Neural cell (in vitro differentiated cells): ENCODE measurements at regions not wholly inside any gene's neighbourhood (a gene's known extent, or its start where the extent isn't known, plus 50 kb on each side); places are given as distances from the start of the nearest gene placed in this dataset.
A peak's percentile ranks its signal among the peaks of the same experiment; 100 is the strongest.

Source experiments
- H2AFZ ChIP-seq: fragments of 200-600, 300-800 bp; sonication (generic), shearing (Covaris generic); 2 replicates; pipeline ENCODE4 v1.6.0; 2014; ENCODE audit warnings: low read depth, mild to moderate bottlenecking, antibody characterized with exemption, low read length, moderate library complexity
- H3F3A ChIP-seq: fragments of 200-600 bp; shearing (Covaris generic); 2 replicates; pipeline ENCODE4 v1.6.1; 2016; ENCODE audit warnings: mild to moderate bottlenecking, moderate library complexity, mixed read lengths, antibody characterized with exemption, low read length; ENCODE audit not compliant: insufficient read depth, poor library complexity, severe bottlenecking
- H3K27ac ChIP-seq: fragments of 200-600, 300-800 bp; sonication (generic), shearing (Covaris generic); 2 replicates; pipeline ENCODE4 v1.5.1; 2014; ENCODE audit warnings: mild to moderate bottlenecking, low read length, moderate library complexity
- H3K27me3 ChIP-seq: fragments of 300-800, 200-600 bp; sonication (generic), shearing (Covaris generic); 2 replicates; pipeline ENCODE4 v1.6.0; 2014; ENCODE audit warnings: mild to moderate bottlenecking, low read depth, low read length, moderate library complexity; ENCODE audit not compliant: insufficient read depth
- H3K36me3 ChIP-seq: fragments of 300-800, 200-600 bp; sonication (generic), shearing (Covaris generic); 2 replicates; pipeline ENCODE4 v1.5.1; 2014; ENCODE audit warnings: mild to moderate bottlenecking, antibody characterized with exemption, low read length, moderate library complexity; ENCODE audit not compliant: insufficient read depth
- H3K4me2 ChIP-seq: fragments of 300-800, 200-600 bp; sonication (generic), shearing (Covaris generic); 2 replicates; pipeline ENCODE4 v1.6.0; 2014; ENCODE audit warnings: mild to moderate bottlenecking, low read length
- H3K4me3 ChIP-seq: fragments of 300-800, 200-600 bp; sonication (generic), shearing (Covaris generic); 2 replicates; pipeline ENCODE4 v1.5.1; 2014; ENCODE audit warnings: mild to moderate bottlenecking, low read length, moderate library complexity
- H3K79me2 ChIP-seq: fragments of 200-600 bp; shearing (Covaris generic); replicated peaks from 2 replicates; pipeline ENCODE4 v1.6.0; 2014; ENCODE audit warnings: mild to moderate bottlenecking, low read length, moderate library complexity; ENCODE audit not compliant: insufficient read depth
- H3K9ac ChIP-seq: fragments of 300-800, 200-600 bp; sonication (generic), shearing (Covaris generic); 2 replicates; pipeline ENCODE4 v1.6.1; 2016; ENCODE audit warnings: mild to moderate bottlenecking, low read length, mixed read lengths
- H3K9me2 ChIP-seq: fragments of 200-600 bp; shearing (Covaris generic); 2 replicates; pipeline ENCODE4 v1.6.1; 2016; ENCODE audit warnings: mild to moderate bottlenecking, low read length, mixed read lengths; ENCODE audit not compliant: insufficient read depth
- H3K9me3 ChIP-seq: fragments of 200-600, 300-800 bp; sonication (generic), shearing (Covaris generic); 2 replicates; pipeline ENCODE4 v1.6.1; 2016; ENCODE audit warnings: mild to moderate bottlenecking, mixed run types, low read length, moderate library complexity, mixed read lengths
- H4K20me1 ChIP-seq: fragments of 200-600 bp; shearing (Covaris generic); 2 replicates; pipeline ENCODE4 v1.6.1; 2016; ENCODE audit warnings: mild to moderate bottlenecking, mixed run types; ENCODE audit not compliant: insufficient read depth
- CTCF ChIP-seq: fragments of 450-650 bp; IDR thresholded peaks from 2 replicates; pipeline ENCODE4 v1.5.1; 2014; ENCODE audit warnings: antibody characterized with exemption, mild to moderate bottlenecking, moderate library complexity; ENCODE audit not compliant: poor library complexity, severe bottlenecking
- EP300 ChIP-seq: fragments of 450-650 bp; conservative IDR thresholded peaks from 2 replicates; pipeline ENCODE4 v1.6.1; 2014; ENCODE audit warnings: antibody characterized with exemption, mild to moderate bottlenecking, moderate library complexity; ENCODE audit not compliant: poor library complexity, severe bottlenecking
- EZH2 ChIP-seq: fragments of 200-600, 300-800 bp; shearing (Covaris generic), sonication (generic); IDR thresholded peaks from 2 replicates; pipeline ENCODE4 v1.6.1; 2014; ENCODE audit warnings: antibody characterized with exemption, low read length, borderline replicate concordance, mild to moderate bottlenecking; ENCODE audit not compliant: insufficient read depth, poor library complexity, severe bottlenecking
- MXI1 ChIP-seq: fragments of 450-650 bp; conservative IDR thresholded peaks from 2 replicates; pipeline ENCODE4 v1.6.1; 2014; ENCODE audit warnings: antibody characterized with exemption, mild to moderate bottlenecking; ENCODE audit not compliant: poor library complexity, severe bottlenecking
- POLR2AphosphoS5 ChIP-seq: IDR thresholded peaks from 2 replicates; pipeline ENCODE4 v1.6.1; 2012
- RAD21 ChIP-seq: fragments of 450-650 bp; conservative IDR thresholded peaks from 2 replicates; pipeline ENCODE4 v1.6.1; 2014; ENCODE audit warnings: antibody characterized with exemption, mild to moderate bottlenecking, moderate library complexity
- SMC3 ChIP-seq: fragments of 450-650 bp; conservative IDR thresholded peaks from 2 replicates; pipeline ENCODE4 v1.6.1; 2014; ENCODE audit warnings: antibody characterized with exemption, mild to moderate bottlenecking, moderate library complexity; ENCODE audit not compliant: poor library complexity
- TAF1 ChIP-seq: IDR thresholded peaks from 2 replicates; pipeline ENCODE4 v1.6.1; 2012; ENCODE audit warnings: low read depth
- TF ChIP-seq, protein P1 (sequence below): IDR thresholded peaks from 2 replicates; pipeline ENCODE4 v1.6.1; 2012; ENCODE audit warnings: borderline replicate concordance

- no peak overlapping the region for H2AFZ ChIP-seq
- peak overlapping the region; percentile 67 for H3K27ac ChIP-seq
- H3K9me2 ChIP-seq = no peaks in the 10 kb centered on the region
- no peaks in the 10 kb centered on the region for H4K20me1 ChIP-seq
- no peaks in the 10 kb centered on the region for H3K79me2 ChIP-seq
- no peaks in the 10 kb centered on the region for H3K36me3 ChIP-seq
- H3K4me3 ChIP-seq = peak overlapping the region; percentile 30
- no peak overlapping the region for H3K4me2 ChIP-seq
- peak overlapping the region; percentile 52 for H3K9ac ChIP-seq
- no peaks in the 10 kb centered on the region for H3K9me3 ChIP-seq
- H3K27me3 ChIP-seq = no peaks in the 10 kb centered on the region
- TF ChIP-seq EP300 (peak; percentile 54), EZH2 (no peak), SMC3 (peak; percentile 25), TAF1 (no peak), MXI1 (no peak), RAD21 (peak; percentile 31), POLR2AphosphoS5 (peak; percentile 71)
- TF ChIP-seq, protein P1, sequence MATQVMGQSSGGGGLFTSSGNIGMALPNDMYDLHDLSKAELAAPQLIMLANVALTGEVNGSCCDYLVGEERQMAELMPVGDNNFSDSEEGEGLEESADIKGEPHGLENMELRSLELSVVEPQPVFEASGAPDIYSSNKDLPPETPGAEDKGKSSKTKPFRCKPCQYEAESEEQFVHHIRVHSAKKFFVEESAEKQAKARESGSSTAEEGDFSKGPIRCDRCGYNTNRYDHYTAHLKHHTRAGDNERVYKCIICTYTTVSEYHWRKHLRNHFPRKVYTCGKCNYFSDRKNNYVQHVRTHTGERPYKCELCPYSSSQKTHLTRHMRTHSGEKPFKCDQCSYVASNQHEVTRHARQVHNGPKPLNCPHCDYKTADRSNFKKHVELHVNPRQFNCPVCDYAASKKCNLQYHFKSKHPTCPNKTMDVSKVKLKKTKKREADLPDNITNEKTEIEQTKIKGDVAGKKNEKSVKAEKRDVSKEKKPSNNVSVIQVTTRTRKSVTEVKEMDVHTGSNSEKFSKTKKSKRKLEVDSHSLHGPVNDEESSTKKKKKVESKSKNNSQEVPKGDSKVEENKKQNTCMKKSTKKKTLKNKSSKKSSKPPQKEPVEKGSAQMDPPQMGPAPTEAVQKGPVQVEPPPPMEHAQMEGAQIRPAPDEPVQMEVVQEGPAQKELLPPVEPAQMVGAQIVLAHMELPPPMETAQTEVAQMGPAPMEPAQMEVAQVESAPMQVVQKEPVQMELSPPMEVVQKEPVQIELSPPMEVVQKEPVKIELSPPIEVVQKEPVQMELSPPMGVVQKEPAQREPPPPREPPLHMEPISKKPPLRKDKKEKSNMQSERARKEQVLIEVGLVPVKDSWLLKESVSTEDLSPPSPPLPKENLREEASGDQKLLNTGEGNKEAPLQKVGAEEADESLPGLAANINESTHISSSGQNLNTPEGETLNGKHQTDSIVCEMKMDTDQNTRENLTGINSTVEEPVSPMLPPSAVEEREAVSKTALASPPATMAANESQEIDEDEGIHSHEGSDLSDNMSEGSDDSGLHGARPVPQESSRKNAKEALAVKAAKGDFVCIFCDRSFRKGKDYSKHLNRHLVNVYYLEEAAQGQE = peak; percentile 33
- no peaks in the 10 kb centered on the region for H3F3A ChIP-seq
These were observed 116.1 kb upstream of the ZNF516 start for GRCh38 chr18:76610933-76611749.

DNA sequence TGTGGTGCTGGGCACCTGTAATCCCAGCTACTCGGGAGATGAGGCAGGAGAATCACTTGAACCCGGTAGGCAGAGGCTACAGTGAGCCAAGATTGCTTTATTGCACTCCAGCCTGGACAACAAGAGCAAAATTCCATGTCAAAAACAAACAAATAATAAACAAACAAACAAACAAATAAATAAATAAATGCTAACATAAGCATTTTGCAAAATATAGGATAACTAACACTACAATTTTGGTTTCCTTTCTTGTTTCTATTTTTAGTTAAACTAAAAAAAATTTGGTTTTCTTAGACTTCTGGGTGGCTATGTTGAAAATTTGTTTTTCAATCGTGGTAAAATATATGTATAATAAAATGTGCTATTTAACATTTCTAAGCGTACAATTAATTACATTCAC lies 115.0 kb upstream of the ZNF516 start:
- no peak overlapping the region for H3K9ac ChIP-seq
- H4K20me1 ChIP-seq = no peaks in the 10 kb centered on the region
- no peak overlapping the region for H3K4me3 ChIP-seq
- no peaks in the 10 kb centered on the region for H3K36me3 ChIP-seq
- no peaks in the 10 kb centered on the region for H3K79me2 ChIP-seq
- H3K27me3 ChIP-seq = no peaks in the 10 kb centered on the region
- H2AFZ ChIP-seq = no peak overlapping the region
- H3K9me3 ChIP-seq = no peaks in the 10 kb centered on the region
- no peak overlapping the region for H3K4me2 ChIP-seq
- no peak overlapping the region for H3K27ac ChIP-seq
- H3F3A ChIP-seq = no peaks in the 10 kb centered on the region
- no peaks in the 10 kb centered on the region for H3K9me2 ChIP-seq
- TF ChIP-seq CTCF (no peak), POLR2AphosphoS5 (no peak), SMC3 (no peak), EZH2 (no peak), TAF1 (no peak), RAD21 (no peak), EP300 (no peak), MXI1 (no peak)
- TF ChIP-seq, protein P1 = no peak
